ENCODE measurements at regions not wholly inside any gene's neighbourhood (a gene's known extent, or its start where the extent isn't known, plus 50 kb on each side); places are given as distances from the start of the nearest gene placed in this dataset.

DNA sequence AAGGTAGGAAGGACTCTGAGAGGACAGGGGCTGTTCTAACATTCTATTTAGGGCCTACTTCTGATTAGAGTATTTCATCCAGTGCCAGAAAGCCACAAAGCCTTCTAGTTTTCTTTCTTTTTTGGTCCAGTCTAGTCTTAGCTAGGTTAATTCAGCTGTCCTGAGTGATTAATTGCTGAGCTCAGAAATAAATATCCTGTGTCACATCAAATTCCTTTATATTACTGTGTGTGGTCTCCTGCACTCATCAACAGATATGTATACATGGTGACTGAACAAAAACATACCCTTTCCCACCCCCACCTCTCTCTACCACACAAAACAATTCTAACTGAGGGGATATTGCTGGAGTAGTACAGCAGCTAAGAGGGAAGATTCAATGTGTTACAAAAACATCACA, 601.5 kb upstream of the NRSN1 start:
- intact Hi-C loops (cut with micrococcal nuclease) (no loop called here), in situ Hi-C loops (cut with MboI; ENCODE audit: low sequenced_read_pairs) (no loop called here), dilution Hi-C loops (cut with HindIII; ENCODE audit: low sequenced_read_pairs, unreplicated experiment) (no loop called here)
- H3K9me3 ChIP-seq (ENCODE audit: control insufficient read depth, insufficient read depth, low read length) = no peaks in the 10 kb centered on the region
- no peak overlapping the region for H4K91ac ChIP-seq (ENCODE audit: insufficient read depth, low read depth, low read length)
- H3K79me1 ChIP-seq (ENCODE audit: low read depth in 1 of 2, low read length in 2 of 2) = no peaks in the 10 kb centered on the region
- no peak overlapping the region for H3K4ac ChIP-seq (ENCODE audit: low read depth, low read length)
- H2AFZ ChIP-seq (replicated peaks; ENCODE audit: low read length, poor library complexity) = no peak overlapping the region
- H3K36me3 ChIP-seq (ENCODE audit: control insufficient read depth, insufficient read depth, low read length) = no peaks in the 10 kb centered on the region
- no peak overlapping the region for H3K23ac ChIP-seq (ENCODE audit: low read depth, low read length)
- H3K9ac ChIP-seq (ENCODE audit: low read depth, low read length) = no peak overlapping the region
- H2BK5ac ChIP-seq (ENCODE audit: low read depth, low read length, poor library complexity, severe bottlenecking) = no peak overlapping the region
- H2BK20ac ChIP-seq (ENCODE audit: low read depth, low read length) = no peak overlapping the region
- no peak overlapping the region for H4K5ac ChIP-seq (ENCODE audit: low read depth, low read length)
- no peak overlapping the region for H3K4me2 ChIP-seq (ENCODE audit: low read depth, low read length)
- no peaks in the 10 kb centered on the region for H3K9me1 ChIP-seq (ENCODE audit: insufficient read depth, low read length)
- peaks cover 2% of the 10 kb centered on the region; the same call in 1 of the 2 replicates for H3K4me1 ChIP-seq (ENCODE audit: control insufficient read depth, insufficient read depth, low read length)
- no peaks in the 10 kb centered on the region for H4K20me1 ChIP-seq (ENCODE audit: insufficient read depth, low read length)
- H3K27me3 ChIP-seq (ENCODE audit: control insufficient read depth, insufficient read depth, low read length) = no peaks in the 10 kb centered on the region
- H3K27ac ChIP-seq (ENCODE audit: insufficient read depth, low read length) = no peak overlapping the region
- no peak for DNase-seq
- no peak overlapping the region for H3K14ac ChIP-seq (replicated peaks; ENCODE audit: low read depth, low read length)
- no peak overlapping the region for H3K4me3 ChIP-seq (ENCODE audit: insufficient read depth, low read depth, low read length)
- ChIA-PET CTCF (interaction anchor here (0.7 kb wide), 1 partner anchor 22 kb away, joined by 3 read pairs; no protein-coding TSS in a partner anchor), POLR2A (ENCODE audit: unreplicated experiment) (no interaction called here)
- no peak overlapping the region for H4K8ac ChIP-seq (ENCODE audit: low read depth in 2 of 2, low read length in 2 of 2)
- BruUV-seq (replicated peaks) = no TSS peak
- H2BK15ac ChIP-seq (ENCODE audit: low read depth, low read length) = no peak overlapping the region
- no peak overlapping the region for H2BK120ac ChIP-seq (ENCODE audit: low read depth, low read length)
- H3K18ac ChIP-seq (ENCODE audit: low read depth, low read length) = no peak overlapping the region; the same call in 1 of the 2 replicates
- H2AK9ac ChIP-seq (replicated peaks; ENCODE audit: low read depth, low read length, poor library complexity) = no peak overlapping the region
- no peak overlapping the region for H3K56ac ChIP-seq (ENCODE audit: extremely low read depth, insufficient read depth, low read length)
- H2AK5ac ChIP-seq (ENCODE audit: low read depth, low read length) = no peak overlapping the region
- ATAC-seq (ENCODE audit: low read depth) = no peak
- TF ChIP-seq RCOR1 (IDR thresholded peaks at IDR 0.05; ENCODE audit: insufficient replicate concordance, low read length) (no peak), FOS (IDR thresholded peaks at IDR 0.05; ENCODE audit: low read depth, low read length) (no peak), RAD21 (IDR thresholded peaks at IDR 0.05; ENCODE audit: low read length) (no peak), MXI1 (IDR thresholded peaks at IDR 0.05; ENCODE audit: borderline replicate concordance, low read depth, low read length) (no peak), SMC3 (IDR thresholded peaks at IDR 0.05; ENCODE audit: low read depth, low read length) (no peak), MAFK (IDR thresholded peaks at IDR 0.05; ENCODE audit: low read depth, low read length) (no peak), CHD1 (IDR thresholded peaks at IDR 0.05; ENCODE audit: low read depth, low read length) (no peak), NFE2L2 (IDR thresholded peaks at IDR 0.05; ENCODE audit: low read depth, low read length) (no peak), CEBPB (IDR thresholded peaks at IDR 0.05; ENCODE audit: low read depth, low read length) (no peak)
- TF ChIP-seq, protein P1, sequence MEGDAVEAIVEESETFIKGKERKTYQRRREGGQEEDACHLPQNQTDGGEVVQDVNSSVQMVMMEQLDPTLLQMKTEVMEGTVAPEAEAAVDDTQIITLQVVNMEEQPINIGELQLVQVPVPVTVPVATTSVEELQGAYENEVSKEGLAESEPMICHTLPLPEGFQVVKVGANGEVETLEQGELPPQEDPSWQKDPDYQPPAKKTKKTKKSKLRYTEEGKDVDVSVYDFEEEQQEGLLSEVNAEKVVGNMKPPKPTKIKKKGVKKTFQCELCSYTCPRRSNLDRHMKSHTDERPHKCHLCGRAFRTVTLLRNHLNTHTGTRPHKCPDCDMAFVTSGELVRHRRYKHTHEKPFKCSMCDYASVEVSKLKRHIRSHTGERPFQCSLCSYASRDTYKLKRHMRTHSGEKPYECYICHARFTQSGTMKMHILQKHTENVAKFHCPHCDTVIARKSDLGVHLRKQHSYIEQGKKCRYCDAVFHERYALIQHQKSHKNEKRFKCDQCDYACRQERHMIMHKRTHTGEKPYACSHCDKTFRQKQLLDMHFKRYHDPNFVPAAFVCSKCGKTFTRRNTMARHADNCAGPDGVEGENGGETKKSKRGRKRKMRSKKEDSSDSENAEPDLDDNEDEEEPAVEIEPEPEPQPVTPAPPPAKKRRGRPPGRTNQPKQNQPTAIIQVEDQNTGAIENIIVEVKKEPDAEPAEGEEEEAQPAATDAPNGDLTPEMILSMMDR (conservative IDR thresholded peaks at IDR 0.05; ENCODE audit: low read depth, low read length) = no peak
- TF ChIP-seq, protein P2, sequence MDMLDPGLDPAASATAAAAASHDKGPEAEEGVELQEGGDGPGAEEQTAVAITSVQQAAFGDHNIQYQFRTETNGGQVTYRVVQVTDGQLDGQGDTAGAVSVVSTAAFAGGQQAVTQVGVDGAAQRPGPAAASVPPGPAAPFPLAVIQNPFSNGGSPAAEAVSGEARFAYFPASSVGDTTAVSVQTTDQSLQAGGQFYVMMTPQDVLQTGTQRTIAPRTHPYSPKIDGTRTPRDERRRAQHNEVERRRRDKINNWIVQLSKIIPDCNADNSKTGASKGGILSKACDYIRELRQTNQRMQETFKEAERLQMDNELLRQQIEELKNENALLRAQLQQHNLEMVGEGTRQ (IDR thresholded peaks at IDR 0.05; ENCODE audit: low read depth, low read length) = no peak
